A673 (cell line): ENCODE measurements at regions not wholly inside any gene's neighbourhood (a gene's known extent, or its start where the extent isn't known, plus 50 kb on each side); places are given as distances from the start of the nearest gene placed in this dataset.

Experiments
- BruUV-seq: library from RNA; stranded (reverse); fragments of 400-500 nt; replicated peaks from 2 replicates; lab custom pipeline; 2021; lab: Mats Ljungman, UMichigan
- CTCF ChIA-PET: fragments of 300-600 bp; sonication (Branson Sonifier 250); formaldehyde crosslinking; loops from one replicate; lab custom pipeline; 2022; ENCODE audit warnings: antibody characterized with exemption; lab: Charles Lee
- POLR2A ChIA-PET: fragments of 300-600 bp; sonication (Branson Sonifier 250); formaldehyde crosslinking; loops from one replicate; lab custom pipeline; 2022; ENCODE audit warnings: antibody characterized with exemption; ENCODE audit not compliant: low non-redundant PET; lab: Charles Lee
- DNase-seq: peaks from one replicate; pipeline ENCODE4 v3.0.0-alpha.2; 2015; ENCODE audit warnings: low spot score
- H3K27ac ChIP-seq: fragments of 200-600 bp; sonication (generic); 2 replicates; pipeline ENCODE4 v1.5.1; 2016; ENCODE audit warnings: mixed run types, low read depth, mild to moderate bottlenecking, mixed read lengths, antibody characterized with exemption, low read length; ENCODE audit not compliant: poor library complexity, severe bottlenecking
- H3K27me3 ChIP-seq: fragments of 200-600 bp; sonication (generic); replicated peaks from 2 replicates; pipeline ENCODE4 v1.6.1; 2017; ENCODE audit warnings: mixed run types, low read depth, mild to moderate bottlenecking, mixed read lengths, antibody characterized with exemption, low read length; ENCODE audit not compliant: insufficient read depth, poor library complexity
- H3K36me3 ChIP-seq: fragments of 200-600 bp; sonication (generic); 2 replicates; pipeline ENCODE4 v1.6.1; 2016; ENCODE audit warnings: mixed run types, mild to moderate bottlenecking, mixed read lengths, antibody characterized with exemption, low read length; ENCODE audit not compliant: insufficient read depth, poor library complexity, severe bottlenecking
- H3K4me1 ChIP-seq: fragments of 200-600 bp; sonication (generic); 2 replicates; pipeline ENCODE4 v1.6.1; 2017; ENCODE audit warnings: mixed run types, mild to moderate bottlenecking, mixed read lengths, antibody characterized with exemption, low read length; ENCODE audit not compliant: insufficient read depth, poor library complexity, severe bottlenecking
- H3K4me3 ChIP-seq: fragments of 200-600 bp; sonication (generic); 2 replicates; pipeline ENCODE4 v1.5.1; 2016; ENCODE audit warnings: low read depth, mixed run types, mild to moderate bottlenecking, mixed read lengths, low read length; ENCODE audit not compliant: poor library complexity, severe bottlenecking
- H3K9me3 ChIP-seq: fragments of 200-600 bp; sonication (generic); 2 replicates; pipeline ENCODE4 v1.6.1; 2016; ENCODE audit warnings: mixed run types, low read depth, mild to moderate bottlenecking, mixed read lengths, antibody characterized with exemption, low read length; ENCODE audit not compliant: poor library complexity, severe bottlenecking
- CTCF ChIP-seq: fragments of 300-800, 200-600 bp; sonication (generic); conservative IDR thresholded peaks from 2 replicates; pipeline ENCODE4 v1.5.1; 2017; ENCODE audit warnings: low read depth, mild to moderate bottlenecking, antibody characterized with exemption, low read length, moderate library complexity, mixed read lengths
- EZH2 ChIP-seq: fragments of 200-600 bp; sonication (generic); IDR thresholded peaks from 2 replicates; pipeline ENCODE4 v1.6.1; 2017; ENCODE audit warnings: borderline replicate concordance, low read depth, mild to moderate bottlenecking, mixed read lengths, antibody characterized with exemption, low read length; ENCODE audit not compliant: poor library complexity, severe bottlenecking
- intact Hi-C: fragments of 100-400 bp; cut with micrococcal nuclease; formaldehyde crosslinking; loops from one replicate; pipeline ENCODE4 v1.10.0; 2022; ENCODE audit not compliant: unreplicated experiment

GRCh38 chr14:82667006-82667405 lies 1133.4 kb upstream of the SEL1L start:
- no peaks in the 10 kb centered on the region for H3K36me3 ChIP-seq
- ChIA-PET CTCF (no interaction called here), POLR2A (interaction anchor here (0.6 kb wide), 1 partner anchor 827 kb away, joined by 4 read pairs; no protein-coding TSS in a partner anchor)
- TF ChIP-seq EZH2 (no peak), CTCF (no peak)
- no peak overlapping the region for H3K4me3 ChIP-seq
- H3K27me3 ChIP-seq: no peaks in the 10 kb centered on the region
- H3K27ac ChIP-seq: no peak overlapping the region
- intact Hi-C loops: no loop called here
- no peak for DNase-seq
- BruUV-seq: no TSS peak
- no peaks in the 10 kb centered on the region for H3K9me3 ChIP-seq
- H3K4me1 ChIP-seq: no peaks in the 10 kb centered on the region

GRCh38 chr14:82667501-82667900 lies 1133.8 kb upstream of the SEL1L start:
- intact Hi-C loops: no loop called here
- BruUV-seq: no TSS peak
- TF ChIP-seq EZH2 (no peak), CTCF (no peak)

GRCh38 chr14:82676403-82676802 lies 1142.8 kb upstream of the SEL1L start:
- CTCF ChIA-PET: no interaction called here
- Histone ChIP-seq H3K27me3 (no peaks in the 10 kb centered on the region), H3K4me1 (no peaks in the 10 kb centered on the region), H3K9me3 (no peaks in the 10 kb centered on the region), H3K4me3 (no peak overlapping the region), H3K27ac (no peak overlapping the region), H3K36me3 (no peaks in the 10 kb centered on the region)
- TF ChIP-seq EZH2 (no peak), CTCF (no peak)
- DNase-seq: no peak
- BruUV-seq: no TSS peak
- intact Hi-C loops: no loop called here
- POLR2A ChIA-PET: no interaction called here

More at GRCh38 chr14:82667501-82667900, 1133.8 kb upstream of the SEL1L start:
- DNase-seq: no peak
- POLR2A ChIA-PET: interaction anchor here (0.6 kb wide), 1 partner anchor 826 kb away, joined by 4 read pairs; no protein-coding TSS in a partner anchor
- CTCF ChIA-PET: no interaction called here
- no peaks in the 10 kb centered on the region for H3K4me1 ChIP-seq
- no peak overlapping the region for H3K27ac ChIP-seq
- no peak overlapping the region for H3K4me3 ChIP-seq
- H3K36me3 ChIP-seq: no peaks in the 10 kb centered on the region
- no peaks in the 10 kb centered on the region for H3K9me3 ChIP-seq
- no peaks in the 10 kb centered on the region for H3K27me3 ChIP-seq
